Thyroid gland (tissue), 4 donors: ENCODE measurements at regions not wholly inside any gene's neighbourhood (a gene's known extent, or its start where the extent isn't known, plus 50 kb on each side); places are given as distances from the start of the nearest gene placed in this dataset.

Source experiments
- DNase-seq, 2 donors: peaks; one replicate each; pipeline ENCODE4 v3.0.0-alpha.2; 2019
- H3K27ac ChIP-seq, 3 donors: fragments of 200-600 bp; sonication (generic); 1 replicate in 2 of 3; 2 replicates in 1 of 3; pipeline ENCODE4 v1.5.1; 2016 to 2019; ENCODE audit warnings: mild to moderate bottlenecking in 1 of 3, moderate library complexity in 1 of 3
- H3K27me3 ChIP-seq: fragments of 200-600 bp; sonication (generic); one replicate; pipeline ENCODE4 v1.5.1; 2019
- H3K36me3 ChIP-seq, 2 donors: fragments of 200-600 bp; sonication (generic); one replicate each; pipeline ENCODE4 v1.5.1; 2016 to 2019
- H3K4me1 ChIP-seq, 2 donors: fragments of 200-600 bp; sonication (generic); one replicate each; pipeline ENCODE4 v1.5.1; 2017 to 2019
- H3K4me3 ChIP-seq, 3 donors: fragments of 200-600 bp; sonication (generic); replicated peaks in 1 of 3; 1 replicate in 2 of 3; 2 replicates in 1 of 3; pipeline ENCODE4 v1.5.1; 2016; ENCODE audit warnings: mild to moderate bottlenecking in 1 of 3
- H3K9me3 ChIP-seq: fragments of 200-600 bp; sonication (generic); one replicate; pipeline ENCODE4 v1.5.1; 2017
- CTCF ChIP-seq, 6 experiments: fragments of 200-600 bp in 3 of 6; fragments of 450-650 bp in 3 of 6; sonication (generic) in 3 of 6; IDR thresholded peaks; one replicate each; pipeline ENCODE4 v1.5.1; 2016 to 2019; ENCODE audit warnings: antibody characterized with exemption in 6 of 6, mild to moderate bottlenecking in 2 of 6, inconsistent platforms in 1 of 6, moderate library complexity in 1 of 6
- POLR2A ChIP-seq, 2 donors: fragments of 450-650 bp; IDR thresholded peaks; one replicate each; pipeline ENCODE4 v1.6.1; 2017; ENCODE audit warnings: antibody characterized with exemption in 2 of 2, mild to moderate bottlenecking in 2 of 2, moderate library complexity in 1 of 2
- WGBS, 2 donors: methylation state at CpG; one replicate each; pipeline ENCODE4 v1.1.5; 2017; 5-methylcytosine and 5-hydroxymethylcytosine counted together
- intact Hi-C: fragments of 100-400 bp; cut with DNase I; formaldehyde crosslinking; loops from one replicate; pipeline ENCODE4 v1.15.1; 2023

DNA sequence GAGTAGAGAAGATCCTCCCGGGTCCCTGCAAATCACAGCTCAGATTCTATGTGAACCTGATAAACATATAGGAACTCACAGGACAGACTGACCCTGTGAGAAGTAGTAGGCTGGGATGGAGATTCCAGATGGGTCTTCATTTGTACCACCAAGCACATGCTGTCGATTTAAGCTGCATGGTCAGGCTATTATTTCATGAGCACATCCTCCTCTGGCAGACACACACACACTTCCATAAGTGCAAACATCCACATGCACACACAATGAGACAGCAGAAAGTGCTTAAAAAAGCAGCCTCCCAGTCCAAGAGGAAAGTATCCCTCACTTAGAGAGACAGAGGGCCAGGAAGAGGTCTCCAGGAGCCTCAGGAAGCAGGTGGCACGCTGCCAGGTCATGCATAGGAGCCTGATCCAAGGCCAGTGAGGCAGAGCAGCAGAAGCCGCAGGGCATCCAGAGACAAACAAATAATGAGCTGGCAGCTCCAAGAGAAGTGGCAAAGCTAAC, 131.8 kb downstream of the UNC5CL start:
- TF ChIP-seq CTCF (IDR thresholded peaks at IDR 0.05) (no peak), POLR2A (IDR thresholded peaks at IDR 0.05) (no peak)
- no peaks in the 10 kb centered on the region for H3K27me3 ChIP-seq
- H3K36me3 ChIP-seq: no peaks in the 10 kb centered on the region
- H3K4me1 ChIP-seq: peaks cover 13 to 28% of the 10 kb centered on the region in 2 donors
- no peak overlapping the region for H3K4me3 ChIP-seq
- intact Hi-C loops: no loop called here
- WGBS, 2 donors: 47 to 48% methylated on average over 4 of the region's 4 CpGs
- DNase-seq: peak; percentile 94 to 96
- no peaks in the 10 kb centered on the region for H3K9me3 ChIP-seq
- peak overlapping the region in 2 of 3 donors; percentile 25 to 31 for H3K27ac ChIP-seq

- Histone ChIP-seq H3K4me1 (peaks cover 11 to 23% of the 10 kb centered on the region in 2 donors), H3K27me3 (no peaks in the 10 kb centered on the region), H3K36me3 (no peaks in the 10 kb centered on the region), H3K4me3 (no peak overlapping the region), H3K9me3 (no peaks in the 10 kb centered on the region), H3K27ac (peak overlapping the region in 2 of 3 donors; percentile 25 to 31)
- DNase-seq: no peak
- TF ChIP-seq POLR2A (IDR thresholded peaks at IDR 0.05): no peak
- TF ChIP-seq CTCF (IDR thresholded peaks at IDR 0.05): no peak
- intact Hi-C loops: no loop called here
- 76 to 79% methylated on average over 3 of the region's 3 CpGs for WGBS, 2 donors
These were observed 132.3 kb downstream of the UNC5CL start for GRCh38 chr6:40906759-40907158.

DNA sequence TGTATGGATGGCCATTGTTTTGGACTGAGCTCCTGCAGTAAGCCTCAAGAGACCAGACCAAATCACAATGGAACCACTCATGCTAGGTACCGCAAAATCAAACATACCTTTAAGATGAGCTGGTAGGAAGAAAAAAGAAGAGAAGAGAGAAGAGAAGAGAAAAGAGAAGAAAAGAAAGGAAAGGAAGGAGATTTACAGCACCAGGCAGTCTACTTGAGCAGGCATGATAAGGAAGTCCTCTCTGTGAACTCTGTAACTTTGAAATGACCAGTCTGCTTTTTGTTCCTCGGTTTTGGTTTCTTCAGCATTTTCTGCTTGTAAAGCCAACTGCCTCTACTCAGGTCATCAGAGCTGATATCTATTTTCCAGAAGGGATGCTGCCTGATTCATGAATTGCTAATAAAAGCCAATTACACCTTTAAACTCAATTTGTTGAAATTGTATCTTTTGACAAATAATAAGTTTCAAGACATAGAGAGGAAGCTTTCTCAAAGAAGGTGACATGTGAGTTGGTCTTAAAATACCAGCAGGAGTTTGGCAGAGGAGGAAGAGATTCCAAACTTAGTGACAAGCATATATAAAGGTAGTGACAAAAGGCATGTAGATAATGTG, 134.3 kb downstream of the UNC5CL start:
- Histone ChIP-seq H3K27ac (no peak overlapping the region), H3K9me3 (no peaks in the 10 kb centered on the region), H3K27me3 (no peaks in the 10 kb centered on the region), H3K36me3 (no peaks in the 10 kb centered on the region), H3K4me3 (no peak overlapping the region), H3K4me1 (peaks cover 11 to 15% of the 10 kb centered on the region in 2 donors)
- intact Hi-C loops: no loop called here
- WGBS, 2 donors: 88 to 97% methylated on average over 2 of the region's 2 CpGs
- TF ChIP-seq CTCF (IDR thresholded peaks at IDR 0.05) (no peak), POLR2A (IDR thresholded peaks at IDR 0.05) (no peak)
- no peak for DNase-seq

- WGBS, 2 donors: 72 to 76% methylated on average over 1 of the region's 1 CpG
These were observed 135.6 kb downstream of the UNC5CL start for GRCh38 chr6:40903456-40903855.

More at GRCh38 chr6:40903456-40903855, 135.6 kb downstream of the UNC5CL start:
- Histone ChIP-seq H3K4me1 (peaks cover 11 to 15% of the 10 kb centered on the region in 2 donors), H3K36me3 (no peaks in the 10 kb centered on the region), H3K27ac (no peak overlapping the region), H3K27me3 (no peaks in the 10 kb centered on the region), H3K4me3 (no peak overlapping the region), H3K9me3 (no peaks in the 10 kb centered on the region)
- DNase-seq: no peak
- intact Hi-C loops: no loop called here
- TF ChIP-seq CTCF (IDR thresholded peaks at IDR 0.05): no peak
- TF ChIP-seq POLR2A (IDR thresholded peaks at IDR 0.05): no peak
